Osteocyte (in vitro differentiated cells): ENCODE measurements at regions not wholly inside any gene's neighbourhood (a gene's known extent, or its start where the extent isn't known, plus 50 kb on each side); places are given as distances from the start of the nearest gene placed in this dataset.

Source experiments
- DNase-seq: peaks from one replicate; pipeline ENCODE4 v3.0.0; 2021; ENCODE audit warnings: mixed read lengths; ENCODE audit not compliant: unreplicated experiment; ENCODE audit errors: extremely low spot score
- H3K27ac Mint-ChIP-seq: one replicate; pipeline ENCODE4 v1.8.0; 2021; ENCODE audit warnings: mild to moderate bottlenecking, mixed read lengths; ENCODE audit not compliant: unreplicated experiment
- H3K27me3 Mint-ChIP-seq: one replicate; pipeline ENCODE4 v1.8.0; 2021; ENCODE audit warnings: mixed read lengths; ENCODE audit not compliant: unreplicated experiment
- H3K36me3 Mint-ChIP-seq: one replicate; pipeline ENCODE4 v1.8.0; 2021; ENCODE audit warnings: mixed read lengths; ENCODE audit not compliant: unreplicated experiment
- H3K4me1 Mint-ChIP-seq: one replicate; pipeline ENCODE4 v1.8.0; 2021; ENCODE audit warnings: mixed read lengths; ENCODE audit not compliant: unreplicated experiment
- H3K4me3 Mint-ChIP-seq: one replicate; pipeline ENCODE4 v1.8.0; 2021; ENCODE audit warnings: mild to moderate bottlenecking, moderate library complexity, mixed read lengths; ENCODE audit not compliant: unreplicated experiment
- H3K9me3 Mint-ChIP-seq: one replicate; pipeline ENCODE4 v1.8.0; 2021; ENCODE audit warnings: mixed read lengths; ENCODE audit not compliant: unreplicated experiment
- TF ChIP-seq, protein P1 (sequence below): fragments of 200-600 bp; sonication (generic); IDR thresholded peaks from 2 replicates; pipeline ENCODE4 v1.5.0; 2021; ENCODE audit warnings: antibody characterized with exemption, mild to moderate bottlenecking, moderate library complexity

DNA sequence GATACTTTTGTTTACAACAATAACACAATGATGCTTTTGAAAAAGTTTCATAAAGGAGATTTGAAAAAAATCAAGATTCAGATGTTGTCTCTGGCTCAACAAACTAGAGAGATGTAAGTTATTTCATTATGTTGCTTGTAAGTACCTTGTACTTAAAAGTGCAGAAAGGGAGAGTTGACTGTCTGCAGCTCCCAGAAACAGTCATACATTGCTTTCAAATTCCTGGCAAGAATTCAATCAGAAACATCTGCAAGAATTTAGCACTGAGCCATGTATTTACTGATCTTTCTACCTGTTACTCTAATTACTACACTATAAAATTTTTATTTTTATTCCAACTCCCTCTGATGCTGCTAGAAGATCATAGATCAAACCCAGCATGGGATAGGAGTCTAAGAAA lies 1261.3 kb upstream of the SPRY2 start:
- Mint-ChIP-seq H3K9me3 (no peaks in the 10 kb centered on the region), H3K27ac (no peak overlapping the region), H3K27me3 (no peaks in the 10 kb centered on the region), H3K36me3 (no peaks in the 10 kb centered on the region), H3K4me3 (no peak overlapping the region), H3K4me1 (no peaks in the 10 kb centered on the region)
- TF ChIP-seq, protein P1, sequence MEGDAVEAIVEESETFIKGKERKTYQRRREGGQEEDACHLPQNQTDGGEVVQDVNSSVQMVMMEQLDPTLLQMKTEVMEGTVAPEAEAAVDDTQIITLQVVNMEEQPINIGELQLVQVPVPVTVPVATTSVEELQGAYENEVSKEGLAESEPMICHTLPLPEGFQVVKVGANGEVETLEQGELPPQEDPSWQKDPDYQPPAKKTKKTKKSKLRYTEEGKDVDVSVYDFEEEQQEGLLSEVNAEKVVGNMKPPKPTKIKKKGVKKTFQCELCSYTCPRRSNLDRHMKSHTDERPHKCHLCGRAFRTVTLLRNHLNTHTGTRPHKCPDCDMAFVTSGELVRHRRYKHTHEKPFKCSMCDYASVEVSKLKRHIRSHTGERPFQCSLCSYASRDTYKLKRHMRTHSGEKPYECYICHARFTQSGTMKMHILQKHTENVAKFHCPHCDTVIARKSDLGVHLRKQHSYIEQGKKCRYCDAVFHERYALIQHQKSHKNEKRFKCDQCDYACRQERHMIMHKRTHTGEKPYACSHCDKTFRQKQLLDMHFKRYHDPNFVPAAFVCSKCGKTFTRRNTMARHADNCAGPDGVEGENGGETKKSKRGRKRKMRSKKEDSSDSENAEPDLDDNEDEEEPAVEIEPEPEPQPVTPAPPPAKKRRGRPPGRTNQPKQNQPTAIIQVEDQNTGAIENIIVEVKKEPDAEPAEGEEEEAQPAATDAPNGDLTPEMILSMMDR, result no peak
- no peak for DNase-seq

DNA sequence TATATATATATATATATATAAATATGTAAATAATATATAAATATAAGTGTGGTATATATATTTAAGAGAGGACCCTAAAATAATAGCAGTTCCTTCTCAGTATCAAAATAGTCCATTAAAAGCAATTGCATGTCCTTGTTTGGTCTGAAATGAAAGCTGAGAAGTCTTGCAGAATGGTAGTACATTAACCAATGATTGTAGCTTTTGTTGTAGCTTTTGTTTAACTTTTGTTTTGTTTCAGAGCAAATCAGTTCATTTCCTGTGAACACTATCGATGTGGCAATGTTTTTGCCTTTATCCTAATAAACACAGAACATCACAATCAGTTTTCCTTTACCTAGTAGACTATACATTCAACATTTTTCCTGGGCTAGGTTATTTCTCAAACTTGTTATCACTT lies 1256.2 kb upstream of the SPRY2 start:
- H3K9me3 Mint-ChIP-seq, result no peaks in the 10 kb centered on the region
- no peaks in the 10 kb centered on the region for H3K27me3 Mint-ChIP-seq
- DNase-seq, result no peak
- H3K4me3 Mint-ChIP-seq, result no peak overlapping the region
- H3K4me1 Mint-ChIP-seq, result no peaks in the 10 kb centered on the region
- TF ChIP-seq, protein P1, result no peak
- H3K27ac Mint-ChIP-seq, result no peak overlapping the region
- H3K36me3 Mint-ChIP-seq, result no peaks in the 10 kb centered on the region

DNA sequence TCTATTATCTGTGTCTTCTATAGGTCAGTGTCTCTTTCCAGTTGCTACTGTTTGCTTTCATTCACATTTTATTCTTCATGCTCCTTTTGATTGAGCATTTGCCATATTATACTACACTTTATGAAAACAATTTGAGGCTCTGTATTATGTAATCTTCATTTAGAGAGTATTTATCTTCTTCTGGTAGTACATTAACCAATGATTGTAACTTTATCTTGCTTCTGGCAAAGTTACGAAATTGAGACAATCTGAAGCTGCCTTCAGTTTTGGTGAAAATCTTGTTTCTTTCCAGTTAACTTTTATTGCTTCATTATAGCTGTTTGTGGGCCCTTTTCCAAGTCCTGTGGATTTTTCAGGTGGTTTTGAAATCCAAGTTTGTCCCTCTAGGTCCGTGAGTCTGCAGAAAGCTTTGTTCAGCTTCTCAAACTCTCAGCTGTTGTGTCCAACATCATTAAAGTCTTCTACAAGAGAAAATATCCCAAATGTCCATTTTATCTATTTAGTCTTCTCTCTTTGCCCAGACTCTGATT lies 1255.4 kb upstream of the SPRY2 start:
- TF ChIP-seq, protein P1, result no peak
- no peak overlapping the region for H3K27ac Mint-ChIP-seq

DNA sequence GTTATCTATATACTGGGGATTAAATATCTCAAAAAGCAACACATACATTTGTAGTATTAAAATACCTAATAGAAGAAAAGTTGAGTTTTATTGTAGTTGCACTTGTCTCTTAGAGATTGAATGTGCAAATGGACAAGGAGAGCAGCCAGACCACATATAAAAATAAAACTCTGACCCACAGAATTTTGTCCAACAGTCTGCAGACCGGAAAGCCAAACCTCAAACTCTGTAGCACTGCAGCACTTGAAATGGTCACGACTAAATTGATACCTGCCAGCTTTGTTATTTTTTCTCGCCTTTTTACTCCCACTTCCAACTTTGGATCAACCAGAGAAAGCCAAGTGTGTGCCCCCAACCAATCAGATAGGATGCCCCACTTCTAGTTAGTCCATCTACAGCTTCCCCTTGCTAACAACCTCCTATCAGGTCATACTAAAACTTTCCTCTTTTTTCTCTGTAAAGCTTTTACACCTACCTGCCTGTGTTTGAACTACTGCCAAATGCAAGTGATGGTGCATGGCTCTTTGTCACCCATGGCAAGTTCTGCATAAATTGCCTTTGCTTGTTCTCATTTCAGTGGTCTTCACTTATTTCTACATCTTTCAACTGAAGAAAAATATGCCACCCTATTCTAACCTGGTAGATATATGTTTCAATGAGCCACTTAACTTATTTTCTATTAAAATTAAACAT lies 1250.7 kb upstream of the SPRY2 start:
- TF ChIP-seq, protein P1, result no peak
- H3K36me3 Mint-ChIP-seq, result no peaks in the 10 kb centered on the region
- H3K4me1 Mint-ChIP-seq, result no peaks in the 10 kb centered on the region
- H3K4me3 Mint-ChIP-seq, result no peak overlapping the region
- no peak overlapping the region for H3K27ac Mint-ChIP-seq
- peaks cover 2% of the 10 kb centered on the region for H3K27me3 Mint-ChIP-seq
- DNase-seq, result no peak
- H3K9me3 Mint-ChIP-seq, result no peaks in the 10 kb centered on the region

More for the DNA sequence above, 1255.4 kb upstream of the SPRY2 start:
- Mint-ChIP-seq H3K27me3 (no peaks in the 10 kb centered on the region), H3K9me3 (no peaks in the 10 kb centered on the region), H3K36me3 (no peaks in the 10 kb centered on the region), H3K4me3 (no peak overlapping the region), H3K4me1 (no peaks in the 10 kb centered on the region)
- no peak for DNase-seq

DNA sequence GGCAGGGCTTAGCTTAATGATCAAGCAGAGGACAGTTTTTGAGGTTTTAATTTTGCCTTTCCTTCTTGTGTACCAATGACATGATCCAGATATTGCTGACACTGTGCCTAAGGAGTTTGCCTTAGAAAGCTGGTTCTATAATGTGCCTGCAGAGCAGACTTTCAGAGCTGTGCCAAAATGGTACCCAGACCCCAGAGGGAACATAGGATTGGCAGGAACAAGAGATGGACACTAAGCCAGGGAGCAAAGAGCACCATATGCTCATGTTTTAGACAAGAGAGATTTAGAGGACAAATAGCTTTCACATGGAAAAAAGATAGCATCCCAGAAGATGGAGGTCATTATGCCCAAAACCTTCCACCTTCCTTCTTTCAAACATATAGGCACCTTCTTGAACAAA lies 1241.5 kb upstream of the SPRY2 start:
- H3K27ac Mint-ChIP-seq, result no peak overlapping the region
- DNase-seq, result no peak
- H3K4me1 Mint-ChIP-seq, result no peaks in the 10 kb centered on the region
- H3K4me3 Mint-ChIP-seq, result no peak overlapping the region
- no peaks in the 10 kb centered on the region for H3K9me3 Mint-ChIP-seq
- H3K27me3 Mint-ChIP-seq, result no peaks in the 10 kb centered on the region
- TF ChIP-seq, protein P1, result no peak
- H3K36me3 Mint-ChIP-seq, result no peaks in the 10 kb centered on the region
